ENCODE measurements at regions not wholly inside any gene's neighbourhood (a gene's known extent, or its start where the extent isn't known, plus 50 kb on each side); places are given as distances from the start of the nearest gene placed in this dataset.
"Not testable (repeated sequence)": the region's sequence is repeated elsewhere in the genome, so short reads cannot be mapped to it uniquely, and the experiment has no call there.

DNA sequence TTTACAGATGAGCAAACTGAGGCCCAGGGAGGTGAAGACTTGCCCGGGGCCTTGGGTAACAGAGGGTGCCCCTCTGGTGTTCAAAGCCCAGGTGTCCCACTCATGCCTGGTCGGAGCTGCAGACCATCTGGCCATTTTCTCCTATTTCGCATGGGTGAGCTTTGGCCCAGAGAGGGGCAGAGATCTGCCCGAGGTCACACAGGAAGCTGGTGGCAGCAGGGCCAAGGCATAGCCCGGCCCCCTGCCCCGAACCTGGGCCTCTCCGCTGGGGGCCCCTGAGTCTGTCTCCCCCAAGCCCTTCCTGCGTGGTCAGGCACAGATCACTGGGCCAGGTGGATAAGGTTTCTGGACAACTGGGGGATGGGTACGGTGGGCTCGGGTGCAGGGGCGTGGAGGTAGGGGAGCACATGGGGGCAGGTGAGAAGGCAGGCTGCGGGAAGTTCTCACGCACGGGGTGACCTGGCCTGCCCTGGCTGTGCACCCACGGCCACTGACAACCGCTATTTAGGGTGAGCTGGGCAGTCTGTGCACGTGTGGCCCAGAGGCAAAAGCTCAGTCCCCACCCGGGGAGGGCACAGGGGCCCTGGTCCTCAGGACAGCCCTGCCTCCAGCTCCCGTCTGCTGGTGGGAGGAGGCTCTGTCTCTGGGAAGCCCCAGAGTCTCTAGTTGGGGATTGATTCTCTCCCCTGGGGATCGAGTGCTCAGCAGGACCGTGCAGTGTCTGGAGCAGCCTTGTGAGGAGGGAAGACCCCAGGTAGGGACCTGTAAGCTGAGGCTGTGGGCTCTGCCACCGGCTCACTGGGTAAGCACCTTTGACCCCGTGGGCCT is 68.6 kb downstream of the UNCX start:
- no peak overlapping the region for H3K4me3 ChIP-seq (ENCODE audit: low read depth, low read length)
- TF ChIP-seq, protein P1, sequence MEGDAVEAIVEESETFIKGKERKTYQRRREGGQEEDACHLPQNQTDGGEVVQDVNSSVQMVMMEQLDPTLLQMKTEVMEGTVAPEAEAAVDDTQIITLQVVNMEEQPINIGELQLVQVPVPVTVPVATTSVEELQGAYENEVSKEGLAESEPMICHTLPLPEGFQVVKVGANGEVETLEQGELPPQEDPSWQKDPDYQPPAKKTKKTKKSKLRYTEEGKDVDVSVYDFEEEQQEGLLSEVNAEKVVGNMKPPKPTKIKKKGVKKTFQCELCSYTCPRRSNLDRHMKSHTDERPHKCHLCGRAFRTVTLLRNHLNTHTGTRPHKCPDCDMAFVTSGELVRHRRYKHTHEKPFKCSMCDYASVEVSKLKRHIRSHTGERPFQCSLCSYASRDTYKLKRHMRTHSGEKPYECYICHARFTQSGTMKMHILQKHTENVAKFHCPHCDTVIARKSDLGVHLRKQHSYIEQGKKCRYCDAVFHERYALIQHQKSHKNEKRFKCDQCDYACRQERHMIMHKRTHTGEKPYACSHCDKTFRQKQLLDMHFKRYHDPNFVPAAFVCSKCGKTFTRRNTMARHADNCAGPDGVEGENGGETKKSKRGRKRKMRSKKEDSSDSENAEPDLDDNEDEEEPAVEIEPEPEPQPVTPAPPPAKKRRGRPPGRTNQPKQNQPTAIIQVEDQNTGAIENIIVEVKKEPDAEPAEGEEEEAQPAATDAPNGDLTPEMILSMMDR (IDR thresholded peaks at IDR 0.05; ENCODE audit: low read depth, low read length) = no peak

DNA sequence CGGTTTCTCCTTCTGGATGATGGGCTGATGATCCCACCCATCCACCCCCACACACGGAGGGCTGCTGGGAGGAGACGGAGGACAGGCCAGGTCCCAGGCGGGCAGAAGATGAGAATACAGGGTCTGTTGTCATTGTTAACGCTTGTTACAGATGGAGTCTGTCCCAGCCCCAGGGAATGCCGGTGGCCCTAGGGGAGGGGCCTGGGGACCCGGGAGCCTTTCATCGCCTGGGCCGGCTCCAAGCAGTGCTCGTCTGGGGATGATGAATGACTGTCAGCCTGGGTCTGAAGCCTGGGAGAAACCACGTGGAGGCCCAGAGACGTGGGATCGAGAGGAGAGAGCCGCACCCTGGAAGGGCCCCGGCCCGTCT is 69.2 kb downstream of the UNCX start:
- TF ChIP-seq, protein P1 (IDR thresholded peaks at IDR 0.05; ENCODE audit: low read depth, low read length) = no peak
- no peak overlapping the region for H3K4me3 ChIP-seq (ENCODE audit: low read depth, low read length)

DNA sequence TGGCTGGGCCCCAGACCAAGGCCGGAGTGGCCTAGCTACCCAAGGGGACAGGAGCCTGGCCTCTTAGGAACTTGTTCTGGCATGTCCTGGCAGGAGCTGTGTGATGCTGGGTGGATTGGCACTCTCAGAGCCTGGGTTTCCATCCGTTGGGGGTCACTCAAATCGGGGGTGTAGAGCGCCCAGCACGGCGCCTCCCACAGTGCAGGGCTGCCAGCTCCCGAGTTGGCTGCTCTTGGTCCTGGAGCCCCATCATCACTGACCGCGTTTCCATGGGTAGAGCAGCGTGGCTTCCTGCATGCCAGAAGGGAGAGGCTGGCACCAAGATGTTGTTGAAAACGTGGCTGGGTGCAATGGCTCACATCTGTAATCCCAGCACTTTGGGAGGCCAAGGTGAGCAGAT is 70.3 kb downstream of the UNCX start:
- H3K4me3 ChIP-seq (ENCODE audit: low read depth, low read length) = no peak overlapping the region
- TF ChIP-seq, protein P1 (IDR thresholded peaks at IDR 0.05; ENCODE audit: low read depth, low read length) = no peak

DNA sequence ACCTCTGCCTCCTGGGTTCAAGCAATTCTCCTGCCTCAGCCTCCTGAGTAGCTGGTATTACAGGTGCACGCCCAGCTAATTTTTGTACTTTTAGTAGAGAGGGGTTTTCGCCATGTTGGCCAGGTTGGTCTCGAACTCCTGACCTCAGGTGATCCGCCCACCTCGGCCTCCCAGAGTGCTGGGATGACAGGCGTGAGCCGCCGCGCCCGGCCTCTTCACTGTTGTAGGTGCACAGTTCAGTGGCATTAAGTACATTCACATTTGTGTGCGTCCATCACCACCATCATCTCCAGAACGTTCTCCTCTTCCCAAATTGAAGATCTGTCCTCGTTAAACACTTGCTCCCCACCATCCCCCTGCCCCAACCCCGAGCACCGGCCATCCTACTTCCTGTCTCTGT is 71.3 kb downstream of the UNCX start:
- H3K4me3 ChIP-seq (ENCODE audit: low read depth, low read length) = not testable (repeated sequence)

DNA sequence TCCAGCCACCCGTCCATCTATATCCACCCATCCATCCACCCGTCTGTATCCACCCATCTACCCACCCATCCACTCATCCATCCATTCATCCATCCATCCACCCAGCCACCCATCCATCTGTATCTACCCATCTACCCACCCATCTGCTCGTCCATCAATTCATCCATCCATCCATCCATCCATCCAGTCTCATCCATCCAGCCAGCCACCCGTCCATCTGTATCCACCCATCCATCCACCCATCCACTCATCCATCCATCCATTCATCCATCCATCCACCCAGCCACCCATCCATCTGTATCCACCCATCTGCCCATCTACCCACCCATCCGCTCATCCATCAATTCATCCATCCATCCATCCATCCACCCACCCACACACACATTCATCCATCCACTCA is 73.2 kb downstream of the UNCX start:
- H3K4me3 ChIP-seq (ENCODE audit: low read depth, low read length) = no peak overlapping the region
- TF ChIP-seq, protein P1 (IDR thresholded peaks at IDR 0.05; ENCODE audit: low read depth, low read length) = no peak

DNA sequence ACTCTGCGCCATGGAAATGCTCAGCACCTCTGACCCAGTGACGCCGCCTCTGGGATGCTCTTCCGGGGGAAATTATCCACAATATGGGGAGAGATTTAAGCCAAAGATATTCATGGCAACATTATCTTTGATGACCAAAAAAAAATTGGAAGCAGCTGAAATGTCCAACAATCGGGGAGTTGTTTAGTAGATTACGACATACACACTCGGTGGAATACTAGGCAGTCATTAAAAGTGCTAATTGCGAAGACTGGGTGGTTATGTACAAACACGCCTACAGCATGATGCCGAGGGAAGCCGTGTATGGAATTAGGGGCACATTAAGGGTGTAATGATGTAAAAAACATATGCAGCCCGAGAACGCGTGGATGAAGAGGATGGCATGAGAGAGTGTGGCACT is 75.2 kb downstream of the UNCX start:
- TF ChIP-seq, protein P1 (IDR thresholded peaks at IDR 0.05; ENCODE audit: low read depth, low read length) = no peak
- no peak overlapping the region for H3K4me3 ChIP-seq (ENCODE audit: low read depth, low read length)

DNA sequence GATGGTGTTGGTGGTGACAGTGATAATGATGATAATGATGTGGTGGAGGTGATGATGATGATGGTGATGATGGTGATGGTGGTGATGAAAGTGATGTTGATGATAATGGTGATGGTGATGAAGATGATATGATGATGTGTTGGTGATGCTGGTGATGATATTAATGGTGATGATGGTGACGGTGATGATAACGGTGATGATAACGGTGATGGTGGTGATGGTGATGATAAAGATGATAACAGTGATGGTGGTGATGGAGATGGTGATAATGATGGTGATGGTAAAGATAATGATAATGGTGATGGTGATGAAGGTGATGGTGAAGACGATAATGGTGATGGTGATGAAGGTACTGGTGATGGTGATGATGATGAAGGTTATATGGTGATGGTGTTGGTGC is 76.6 kb downstream of the UNCX start:
- TF ChIP-seq, protein P1 (IDR thresholded peaks at IDR 0.05; ENCODE audit: low read depth, low read length) = no peak
- no peak overlapping the region for H3K4me3 ChIP-seq (ENCODE audit: low read depth, low read length)

DNA sequence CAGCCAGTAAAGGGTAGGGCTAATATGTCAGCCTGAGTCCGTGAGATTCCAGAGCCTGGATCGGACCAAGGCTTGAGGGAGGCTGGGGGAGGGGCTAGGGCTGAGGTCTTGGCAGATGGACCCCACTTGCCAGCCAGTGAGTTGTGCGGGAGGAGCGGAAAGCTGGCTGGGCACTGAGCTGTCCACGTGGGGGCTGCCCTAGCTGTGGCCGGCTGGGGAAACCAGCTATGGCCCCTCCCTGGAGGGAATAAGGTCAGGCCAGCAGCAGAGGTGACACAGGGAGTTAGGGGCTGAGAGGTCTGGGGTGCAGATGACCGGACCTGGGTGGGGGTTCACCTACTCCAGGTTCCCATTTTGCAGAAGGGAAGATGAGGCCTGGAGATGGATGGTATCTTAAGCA is 77.3 kb downstream of the UNCX start:
- TF ChIP-seq, protein P1 (IDR thresholded peaks at IDR 0.05; ENCODE audit: low read depth, low read length) = no peak
- no peak overlapping the region for H3K4me3 ChIP-seq (ENCODE audit: low read depth, low read length)

Data from WI38 (cell line).